HEK293T (cell line): ENCODE measurements at regions not wholly inside any gene's neighbourhood (a gene's known extent, or its start where the extent isn't known, plus 50 kb on each side); places are given as distances from the start of the nearest gene placed in this dataset.

Experiments
- ARNT ChIP-seq: fragments of 450-650 bp; IDR thresholded peaks from 2 replicates; pipeline ENCODE4 v1.6.1; 2017; ENCODE audit warnings: mild to moderate bottlenecking
- BHLHE40 ChIP-seq: fragments of 450-650 bp; IDR thresholded peaks from 2 replicates; pipeline ENCODE4 v1.6.1; 2016; ENCODE audit warnings: mild to moderate bottlenecking, moderate library complexity, borderline replicate concordance
- NFRKB ChIP-seq: fragments of 450-650 bp; IDR thresholded peaks from 2 replicates; pipeline ENCODE4 v1.6.1; 2016; ENCODE audit warnings: mild to moderate bottlenecking, moderate library complexity
- SP1 ChIP-seq: fragments of 450-650 bp; IDR thresholded peaks from 2 replicates; pipeline ENCODE4 v1.6.1; 2017

GRCh38 chr4:101475246-101475645, 127.9 kb upstream of the PPP3CA start:
- TF ChIP-seq NFRKB: no peak
- no peak for TF ChIP-seq BHLHE40
- TF ChIP-seq ARNT: no peak
- no peak for TF ChIP-seq SP1
